CD8-positive, alpha-beta memory T cell (primary cell): ENCODE measurements at regions not wholly inside any gene's neighbourhood (a gene's known extent, or its start where the extent isn't known, plus 50 kb on each side); places are given as distances from the start of the nearest gene placed in this dataset.

Source experiments
- CTCF ChIA-PET: fragments of 350-600 bp; sonication (Branson Sonifier 250); formaldehyde crosslinking; loops from one replicate; lab custom pipeline; 2021; ENCODE audit warnings: antibody characterized with exemption; lab: Charles Lee
- POLR2A ChIA-PET: fragments of 350-600 bp; sonication (Branson Sonifier 250); formaldehyde crosslinking; loops from one replicate; lab custom pipeline; 2021; ENCODE audit warnings: antibody characterized with exemption; lab: Charles Lee
- DNase-seq, 5 donors: peaks; one replicate each; pipeline versions ENCODE4 v3.0.0 to v3.0.0-alpha.2; 2020 to 2022; ENCODE audit warnings: mixed read lengths in 1 of 5
- H3K27ac ChIP-seq: one replicate; pipeline ENCODE4 v1.7.0; 2013; ENCODE audit warnings: low read depth, mild to moderate bottlenecking, low read length, moderate library complexity
- H3K27me3 ChIP-seq: 2 replicates; pipeline ENCODE4 v1.7.0; 2013; ENCODE audit warnings: low read length, mild to moderate bottlenecking; ENCODE audit not compliant: insufficient read depth, poor library complexity, severe bottlenecking
- H3K36me3 ChIP-seq: 2 replicates; pipeline ENCODE4 v1.7.0; 2013; ENCODE audit warnings: mild to moderate bottlenecking, low read length, moderate library complexity; ENCODE audit not compliant: insufficient read depth
- H3K4me1 ChIP-seq: 2 replicates; pipeline ENCODE4 v1.7.0; 2013; ENCODE audit warnings: mild to moderate bottlenecking, low read length, moderate library complexity; ENCODE audit not compliant: insufficient read depth
- H3K4me3 ChIP-seq: 2 replicates; pipeline ENCODE4 v1.7.0; 2013; ENCODE audit warnings: mild to moderate bottlenecking, low read length
- H3K9me3 ChIP-seq: 2 replicates; pipeline ENCODE4 v1.7.0; 2013; ENCODE audit warnings: mild to moderate bottlenecking, low read length
- H3K27ac Mint-ChIP-seq, 8 donors: one replicate each; pipeline ENCODE4 v1.8.0; 2020 to 2021; ENCODE audit warnings: mixed read lengths in 8 of 8, mild to moderate bottlenecking in 6 of 8, inconsistent platforms in 3 of 8, moderate library complexity in 3 of 8
- H3K27me3 Mint-ChIP-seq, 2 donors: one replicate each; pipeline ENCODE4 v1.8.0; 2020 to 2021; ENCODE audit warnings: mixed read lengths in 2 of 2, mild to moderate bottlenecking in 1 of 2, moderate library complexity in 1 of 2
- H3K36me3 Mint-ChIP-seq, 3 donors: one replicate each; pipeline ENCODE4 v1.8.0; 2020 to 2021; ENCODE audit warnings: mixed read lengths in 3 of 3, inconsistent platforms in 1 of 3, mild to moderate bottlenecking in 1 of 3
- H3K4me1 Mint-ChIP-seq, 3 donors: one replicate each; pipeline ENCODE4 v1.8.0; 2020 to 2021; ENCODE audit warnings: mixed read lengths in 3 of 3, inconsistent platforms in 1 of 3, mild to moderate bottlenecking in 1 of 3
- H3K4me3 Mint-ChIP-seq, 7 donors: one replicate each; pipeline ENCODE4 v1.8.0; 2020 to 2021; ENCODE audit warnings: mixed read lengths in 7 of 7, mild to moderate bottlenecking in 6 of 7, moderate library complexity in 4 of 7, inconsistent platforms in 2 of 7
- H3K9me3 Mint-ChIP-seq, 5 donors: one replicate each; pipeline ENCODE4 v1.8.0; 2020 to 2022; ENCODE audit warnings: mixed read lengths in 5 of 5, mild to moderate bottlenecking in 3 of 5, moderate library complexity in 2 of 5, inconsistent platforms in 1 of 5

DNA sequence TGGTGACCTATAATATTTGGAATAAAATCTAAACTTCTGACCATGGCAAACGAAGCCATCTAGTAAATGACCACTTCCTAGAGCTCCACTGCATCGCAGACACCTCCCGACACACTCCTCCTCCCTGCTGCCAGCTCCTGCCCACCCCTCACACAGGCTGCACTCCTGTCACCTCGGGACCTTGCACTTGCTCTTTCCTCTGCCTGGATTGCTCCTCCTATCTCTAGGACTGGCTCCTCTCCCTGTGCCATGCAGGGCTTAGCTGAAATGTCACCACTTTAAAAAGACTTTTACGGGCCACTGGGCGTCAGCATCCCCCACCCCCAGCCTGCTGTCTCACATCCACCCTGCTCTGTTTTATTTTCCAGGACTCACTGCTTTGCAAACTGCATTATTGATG lies 87.6 kb upstream of the MC3R start:
- H3K4me3 Mint-ChIP-seq: no peak overlapping the region
- H3K9me3 Mint-ChIP-seq: peaks cover 0 to 2% (median 2%) of the 10 kb centered on the region in 5 donors
- H3K27ac Mint-ChIP-seq: no peak overlapping the region
- H3K4me3 ChIP-seq: no peak overlapping the region
- peaks cover 5 to 7% of the 10 kb centered on the region in 2 donors for H3K27me3 Mint-ChIP-seq
- DNase-seq: no peak
- H3K27me3 ChIP-seq: no peaks in the 10 kb centered on the region
- H3K27ac ChIP-seq: no peak overlapping the region
- H3K9me3 ChIP-seq: no peaks in the 10 kb centered on the region
- H3K4me1 ChIP-seq: no peaks in the 10 kb centered on the region
- no peaks in the 10 kb centered on the region for H3K4me1 Mint-ChIP-seq
- ChIA-PET CTCF (no interaction called here), POLR2A (no interaction called here)
- H3K36me3 Mint-ChIP-seq: peaks cover 0 to 2% (median 0%) of the 10 kb centered on the region in 3 donors
- H3K36me3 ChIP-seq: no peaks in the 10 kb centered on the region

DNA sequence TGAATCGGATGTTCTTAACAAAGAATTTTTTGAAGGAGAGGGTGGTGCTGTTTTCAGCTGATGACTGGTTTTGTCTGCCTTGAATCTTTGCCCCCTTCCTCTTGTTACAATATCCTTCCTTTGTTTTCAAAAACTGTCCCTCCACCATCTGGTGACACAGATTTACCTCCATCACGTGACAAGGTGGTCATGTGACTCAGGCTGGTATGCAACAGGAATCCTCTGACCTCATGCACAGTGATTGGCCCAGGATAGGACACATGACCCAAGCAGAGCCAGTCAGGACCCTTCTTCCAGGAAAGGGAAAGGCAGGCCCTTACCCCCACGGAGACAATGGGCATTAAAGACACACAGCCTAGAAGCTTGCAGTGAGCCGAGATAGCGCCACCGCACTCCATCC lies 84.7 kb upstream of the MC3R start:
- Histone ChIP-seq H3K36me3 (no peaks in the 10 kb centered on the region), H3K4me3 (no peak overlapping the region), H3K4me1 (no peaks in the 10 kb centered on the region), H3K27ac (no peak overlapping the region), H3K27me3 (no peaks in the 10 kb centered on the region), H3K9me3 (no peaks in the 10 kb centered on the region)
- H3K36me3 Mint-ChIP-seq: no peaks in the 10 kb centered on the region
- no peaks in the 10 kb centered on the region for H3K4me1 Mint-ChIP-seq
- ChIA-PET POLR2A (no interaction called here), CTCF (no interaction called here)
- DNase-seq: no peak
- H3K9me3 Mint-ChIP-seq: peaks cover 0 to 2% (median 2%) of the 10 kb centered on the region in 5 donors
- H3K27me3 Mint-ChIP-seq: peaks cover 5 to 7% of the 10 kb centered on the region in 2 donors
- H3K27ac Mint-ChIP-seq: no peak overlapping the region
- no peak overlapping the region for H3K4me3 Mint-ChIP-seq

DNA sequence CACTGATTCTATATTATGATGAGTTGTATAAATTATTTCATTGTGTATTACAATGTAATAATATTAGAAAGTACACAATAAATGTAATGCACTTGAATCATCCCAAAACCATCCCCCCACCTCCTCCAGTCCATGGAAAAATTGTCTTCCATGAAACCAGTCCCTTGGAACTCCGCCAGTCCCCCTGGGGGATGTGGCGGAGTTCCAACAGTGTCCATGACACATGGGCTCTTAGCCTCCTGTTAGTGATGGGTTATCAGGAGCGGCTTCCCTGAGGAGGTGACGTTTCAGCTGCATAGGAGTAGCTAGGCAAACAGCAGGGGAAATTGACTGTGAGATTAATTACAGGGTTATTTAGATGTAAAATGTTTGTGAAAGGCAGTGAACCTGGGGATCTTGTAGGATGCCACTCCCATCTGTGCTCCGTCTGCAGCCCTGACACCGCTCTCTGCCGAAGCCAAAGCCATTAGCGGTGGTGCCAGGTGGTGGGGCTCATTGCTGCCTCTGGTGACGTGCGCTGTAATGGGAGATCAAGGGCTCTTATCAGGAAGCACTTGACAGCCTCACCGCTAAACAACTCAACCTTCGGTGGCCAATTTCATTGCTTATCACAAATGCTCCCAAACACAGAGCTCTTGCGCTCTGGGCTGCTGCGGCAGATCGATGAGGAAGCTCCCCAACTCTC lies 81.6 kb upstream of the MC3R start:
- H3K4me1 ChIP-seq: no peaks in the 10 kb centered on the region
- no peak overlapping the region for H3K27ac ChIP-seq
- Mint-ChIP-seq H3K27ac (no peak overlapping the region), H3K4me3 (no peak overlapping the region), H3K27me3 (peaks cover 0 to 7% of the 10 kb centered on the region in 2 donors), H3K36me3 (no peaks in the 10 kb centered on the region), H3K4me1 (no peaks in the 10 kb centered on the region), H3K9me3 (peaks cover 0 to 5% (median 0%) of the 10 kb centered on the region in 5 donors)
- CTCF ChIA-PET: no interaction called here
- POLR2A ChIA-PET: no interaction called here
- H3K27me3 ChIP-seq: no peaks in the 10 kb centered on the region
- no peak for DNase-seq
- H3K36me3 ChIP-seq: no peaks in the 10 kb centered on the region
- H3K4me3 ChIP-seq: no peak overlapping the region
- no peaks in the 10 kb centered on the region for H3K9me3 ChIP-seq

DNA sequence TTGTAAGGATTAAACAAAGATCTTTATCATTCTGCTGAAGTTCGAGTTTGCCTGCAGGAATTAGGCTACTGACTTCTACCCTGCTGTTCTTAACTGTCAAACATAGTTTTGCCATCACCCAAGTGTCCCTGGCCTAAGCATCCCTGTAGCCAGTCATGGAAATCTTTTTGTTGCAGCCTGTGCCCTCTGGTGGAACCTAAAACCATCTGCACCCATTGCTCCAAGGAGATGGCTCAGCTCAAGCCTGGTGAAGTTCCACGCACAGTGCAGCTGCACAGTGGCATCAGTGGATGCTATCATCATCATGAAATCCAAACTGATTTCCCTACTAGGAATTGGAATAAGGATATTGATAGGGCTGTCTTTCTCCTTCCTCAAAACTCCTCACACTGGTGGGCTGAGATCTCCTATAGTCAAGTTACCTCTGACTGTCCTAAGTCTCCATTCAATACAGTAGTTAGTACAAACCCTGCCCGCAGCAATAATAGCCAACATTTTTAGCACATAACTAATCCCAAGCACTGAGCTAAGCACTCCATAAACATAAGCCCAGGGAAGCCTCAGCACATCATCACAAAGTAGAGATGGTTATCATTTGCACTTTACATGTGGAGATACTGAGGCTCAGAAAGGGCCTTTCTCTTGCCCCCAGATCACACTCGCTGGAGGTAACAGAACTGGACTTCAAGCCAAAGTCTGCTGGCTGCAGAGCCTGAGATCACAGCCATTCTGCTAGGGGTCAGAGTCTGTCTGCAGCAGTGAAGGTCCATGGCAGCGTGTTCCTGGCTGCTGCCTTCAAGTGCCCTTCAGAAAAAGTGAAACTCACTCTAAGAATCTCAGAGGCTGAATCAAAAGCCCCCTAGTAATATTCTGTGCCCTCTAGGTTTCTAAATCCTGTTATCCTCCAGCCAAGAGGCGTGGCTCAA lies 77.2 kb upstream of the MC3R start:
- Histone ChIP-seq H3K27ac (no peak overlapping the region), H3K4me3 (no peak overlapping the region), H3K4me1 (no peaks in the 10 kb centered on the region), H3K9me3 (no peaks in the 10 kb centered on the region), H3K36me3 (no peaks in the 10 kb centered on the region), H3K27me3 (no peaks in the 10 kb centered on the region)
- CTCF ChIA-PET: no interaction called here
- no peak for DNase-seq
- no peaks in the 10 kb centered on the region for H3K36me3 Mint-ChIP-seq
- H3K27ac Mint-ChIP-seq: no peak overlapping the region
- POLR2A ChIA-PET: no interaction called here
- H3K9me3 Mint-ChIP-seq: peaks cover 0 to 3% (median 0%) of the 10 kb centered on the region in 5 donors
- no peaks in the 10 kb centered on the region for H3K4me1 Mint-ChIP-seq
- no peak overlapping the region for H3K4me3 Mint-ChIP-seq
- H3K27me3 Mint-ChIP-seq: no peaks in the 10 kb centered on the region

DNA sequence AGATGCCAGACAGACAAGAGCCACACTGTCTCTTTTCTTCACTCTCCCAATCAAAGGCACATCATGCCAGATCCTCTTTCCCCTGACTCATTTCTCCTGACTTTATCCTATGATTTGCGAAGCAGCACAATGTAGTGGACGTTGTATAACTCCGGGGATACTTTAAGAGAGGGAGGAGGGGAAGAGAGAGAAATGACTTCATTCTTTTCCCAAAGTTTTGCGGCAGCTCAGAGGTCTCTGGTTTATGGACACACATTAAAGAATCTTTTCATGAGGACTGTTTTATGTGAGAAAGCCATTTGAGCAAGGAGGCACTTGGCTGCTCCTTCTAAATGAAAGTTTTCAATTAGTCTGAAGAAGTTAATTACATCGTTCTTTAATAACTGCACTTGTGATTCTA lies 75.1 kb upstream of the MC3R start:
- Mint-ChIP-seq H3K9me3 (peaks cover 0 to 3% (median 0%) of the 10 kb centered on the region in 5 donors), H3K4me1 (no peaks in the 10 kb centered on the region), H3K36me3 (no peaks in the 10 kb centered on the region), H3K27ac (no peak overlapping the region), H3K4me3 (no peak overlapping the region), H3K27me3 (peaks cover 0 to 2% of the 10 kb centered on the region in 2 donors)
- no peak overlapping the region for H3K27ac ChIP-seq
- H3K27me3 ChIP-seq: no peaks in the 10 kb centered on the region
- no peaks in the 10 kb centered on the region for H3K36me3 ChIP-seq
- ChIA-PET POLR2A (no interaction called here), CTCF (no interaction called here)
- no peak overlapping the region for H3K4me3 ChIP-seq
- DNase-seq: no peak
- no peaks in the 10 kb centered on the region for H3K9me3 ChIP-seq
- H3K4me1 ChIP-seq: no peaks in the 10 kb centered on the region

DNA sequence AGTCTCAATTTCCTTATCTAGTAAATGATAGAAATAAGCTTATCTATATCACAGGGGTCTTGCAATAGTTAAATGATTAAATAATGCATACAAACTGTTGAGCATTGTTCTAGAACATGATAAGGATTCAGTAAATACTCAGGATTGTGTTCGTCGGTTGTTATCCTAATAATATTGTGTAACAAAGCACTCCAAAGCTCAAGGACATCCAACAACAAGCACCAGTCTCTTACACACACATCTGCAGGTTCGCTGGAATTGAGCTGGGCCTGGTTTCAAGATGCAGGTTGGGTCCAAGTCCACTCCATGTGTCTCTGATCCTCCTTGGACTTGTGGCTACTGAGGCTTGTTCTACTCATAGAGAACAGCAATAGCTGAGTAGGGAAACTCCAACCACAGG lies 74.1 kb upstream of the MC3R start:
- CTCF ChIA-PET: no interaction called here
- Mint-ChIP-seq H3K9me3 (peaks cover 0 to 4% (median 0%) of the 10 kb centered on the region in 5 donors), H3K27ac (no peak overlapping the region), H3K4me3 (no peak overlapping the region), H3K4me1 (no peaks in the 10 kb centered on the region), H3K27me3 (peaks cover 0 to 2% of the 10 kb centered on the region in 2 donors), H3K36me3 (no peaks in the 10 kb centered on the region)
- POLR2A ChIA-PET: no interaction called here
- Histone ChIP-seq H3K9me3 (no peaks in the 10 kb centered on the region), H3K36me3 (no peaks in the 10 kb centered on the region), H3K4me1 (no peaks in the 10 kb centered on the region), H3K27ac (no peak overlapping the region), H3K4me3 (no peak overlapping the region), H3K27me3 (no peaks in the 10 kb centered on the region)
- DNase-seq: no peak

DNA sequence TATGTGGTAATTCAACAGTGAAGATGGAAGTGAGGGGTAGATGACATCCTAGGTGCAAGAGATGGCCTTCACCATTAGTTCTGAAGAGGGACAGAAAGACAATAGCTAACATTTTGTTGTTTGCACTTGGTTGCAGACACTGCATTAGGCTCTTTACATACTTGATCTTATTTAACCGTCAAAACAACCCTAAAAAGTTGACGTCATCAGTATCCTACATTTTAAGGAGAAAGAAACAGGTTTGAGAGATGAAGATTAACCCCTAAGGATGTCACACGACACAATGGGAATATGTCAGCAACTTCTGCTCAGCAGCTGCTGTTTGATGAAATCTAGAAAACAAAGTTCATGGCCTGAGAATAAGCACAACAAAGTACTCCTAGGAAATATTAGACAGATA lies 72.6 kb upstream of the MC3R start:
- Mint-ChIP-seq H3K27ac (no peak overlapping the region), H3K36me3 (no peaks in the 10 kb centered on the region), H3K9me3 (peaks cover 0 to 3% (median 0%) of the 10 kb centered on the region in 5 donors), H3K4me1 (no peaks in the 10 kb centered on the region), H3K27me3 (peaks cover 0 to 4% of the 10 kb centered on the region in 2 donors), H3K4me3 (no peak overlapping the region)
- H3K27ac ChIP-seq: no peak overlapping the region
- no peaks in the 10 kb centered on the region for H3K4me1 ChIP-seq
- DNase-seq: no peak
- H3K27me3 ChIP-seq: no peaks in the 10 kb centered on the region
- H3K4me3 ChIP-seq: no peak overlapping the region
- ChIA-PET POLR2A (no interaction called here), CTCF (no interaction called here)
- H3K9me3 ChIP-seq: no peaks in the 10 kb centered on the region
- no peaks in the 10 kb centered on the region for H3K36me3 ChIP-seq

DNA sequence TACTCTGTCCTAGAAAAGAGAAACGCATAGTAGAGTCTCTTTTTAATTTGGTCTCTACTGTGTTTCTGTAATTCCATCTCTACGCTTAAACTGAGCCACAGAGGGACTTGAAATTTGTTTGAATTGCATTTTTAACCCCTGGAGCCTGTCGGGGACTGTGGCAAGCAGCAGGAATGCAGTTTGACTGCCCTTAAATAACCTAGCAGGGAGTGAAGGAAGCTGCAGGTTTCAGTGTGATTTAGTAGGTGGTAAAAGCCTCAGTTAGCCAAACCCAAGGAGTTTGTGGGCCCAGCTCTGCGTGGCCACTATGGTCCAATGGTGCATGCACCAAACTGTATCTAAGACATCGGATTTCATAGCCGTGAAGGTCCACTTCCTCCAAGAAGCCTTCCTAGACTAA lies 70.3 kb upstream of the MC3R start:
- ChIA-PET CTCF (interaction anchor here (0.6 kb wide), 1 partner anchor 35 kb away, joined by 5 read pairs; no protein-coding TSS in a partner anchor), POLR2A (no interaction called here)
- H3K27me3 Mint-ChIP-seq: peaks cover 0 to 4% of the 10 kb centered on the region in 2 donors
- Histone ChIP-seq H3K36me3 (no peaks in the 10 kb centered on the region), H3K27me3 (no peaks in the 10 kb centered on the region), H3K27ac (no peak overlapping the region), H3K4me1 (no peaks in the 10 kb centered on the region), H3K4me3 (no peak overlapping the region), H3K9me3 (no peaks in the 10 kb centered on the region)
- H3K36me3 Mint-ChIP-seq: no peaks in the 10 kb centered on the region
- DNase-seq: no peak
- H3K4me3 Mint-ChIP-seq: no peak overlapping the region
- H3K4me1 Mint-ChIP-seq: no peaks in the 10 kb centered on the region
- no peak overlapping the region for H3K27ac Mint-ChIP-seq
- H3K9me3 Mint-ChIP-seq: peaks cover 0 to 2% (median 0%) of the 10 kb centered on the region in 5 donors
